PC-9 (cell line): ENCODE measurements at regions not wholly inside any gene's neighbourhood (a gene's known extent, or its start where the extent isn't known, plus 50 kb on each side); places are given as distances from the start of the nearest gene placed in this dataset.

ENCODE experiments used
- CTCF ChIP-seq: fragments of 200-600 bp; sonication (generic); conservative IDR thresholded peaks from 2 replicates; pipeline ENCODE4 v1.6.1; 2017; ENCODE audit warnings: mixed run types, antibody characterized with exemption, mild to moderate bottlenecking, moderate library complexity
- EZH2 ChIP-seq: fragments of 200-600 bp; sonication (generic); IDR thresholded peaks from 2 replicates; pipeline ENCODE4 v1.8.0; 2017; ENCODE audit warnings: antibody characterized with exemption, low read depth

- no peak for TF ChIP-seq CTCF
- TF ChIP-seq EZH2 = no peak
These were observed 73.5 kb upstream of the CCDC150 start for GRCh38 chr2:196565982-196566381.
